Astrocyte (in vitro differentiated cells and primary cell): ENCODE measurements at regions not wholly inside any gene's neighbourhood (a gene's known extent, or its start where the extent isn't known, plus 50 kb on each side); places are given as distances from the start of the nearest gene placed in this dataset.

Experiments used
- CTCF ChIP-seq: IDR thresholded peaks from 2 replicates; pipeline ENCODE4 v1.5.1; 2011; ENCODE audit warnings: low read depth, mild to moderate bottlenecking, inconsistent platforms, low read length, moderate library complexity; ENCODE audit not compliant: insufficient read depth
- EZH2 ChIP-seq: IDR thresholded peaks from 2 replicates; pipeline ENCODE4 v1.6.1; 2012; ENCODE audit warnings: mild to moderate bottlenecking, low read length, inconsistent platforms; ENCODE audit not compliant: insufficient read depth

- TF ChIP-seq EZH2 (no peak), CTCF (no peak)
Observed at GRCh38 chr4:19562456-19562855, 689.2 kb upstream of the SLIT2 start.
